Loucy (cell line): ENCODE measurements at regions not wholly inside any gene's neighbourhood (a gene's known extent, or its start where the extent isn't known, plus 50 kb on each side); places are given as distances from the start of the nearest gene placed in this dataset.

Source experiments
- H2AFZ ChIP-seq: fragments of 200-600 bp; sonication (generic); 2 replicates; pipeline ENCODE4 v1.6.0; 2016; ENCODE audit warnings: antibody characterized with exemption, mild to moderate bottlenecking, low read length, moderate library complexity
- H3F3A ChIP-seq: fragments of 200-600 bp; 2 replicates; pipeline ENCODE4 v1.6.0; 2016; ENCODE audit warnings: antibody characterized with exemption, low read depth, mild to moderate bottlenecking
- H3K27me3 ChIP-seq: fragments of 200-600 bp; sonication (generic); 2 replicates; pipeline ENCODE4 v1.6.1; 2014; ENCODE audit warnings: low read length, mild to moderate bottlenecking; ENCODE audit not compliant: insufficient read depth, poor library complexity, severe bottlenecking
- H3K36me3 ChIP-seq: fragments of 200-600 bp; sonication (generic); 2 replicates; pipeline ENCODE4 v1.6.1; 2016; ENCODE audit warnings: low read length; ENCODE audit not compliant: insufficient read depth
- H3K4me1 ChIP-seq: fragments of 200-600 bp; sonication (generic); 2 replicates; pipeline ENCODE4 v1.5.1; 2014; ENCODE audit warnings: low read length, mild to moderate bottlenecking; ENCODE audit not compliant: insufficient read depth, poor library complexity, severe bottlenecking
- H3K4me2 ChIP-seq: fragments of 200-600 bp; sonication (generic); 2 replicates; pipeline ENCODE4 v1.6.0; 2014; ENCODE audit warnings: antibody characterized with exemption, low read length, low read depth, mild to moderate bottlenecking; ENCODE audit not compliant: poor library complexity, severe bottlenecking
- H3K4me3 ChIP-seq: fragments of 200-600 bp; sonication (generic); 2 replicates; pipeline ENCODE4 v1.5.1; 2014; ENCODE audit warnings: low read length, mild to moderate bottlenecking, mixed read lengths; ENCODE audit not compliant: poor library complexity, severe bottlenecking
- H3K79me2 ChIP-seq: fragments of 200-600 bp; sonication (generic); 2 replicates; pipeline ENCODE4 v1.6.1; 2014; ENCODE audit warnings: low read length; ENCODE audit not compliant: insufficient read depth
- H3K9ac ChIP-seq: fragments of 200-600 bp; sonication (generic); 2 replicates; pipeline ENCODE4 v1.6.0; 2014; ENCODE audit warnings: mild to moderate bottlenecking, low read depth, low read length, moderate library complexity; ENCODE audit not compliant: poor library complexity, severe bottlenecking
- H3K9me2 ChIP-seq: fragments of 200-600 bp; sonication (generic); replicated peaks from 2 replicates; pipeline ENCODE4 v1.6.1; 2016; ENCODE audit warnings: low read depth, low read length, mixed read lengths
- H3K9me3 ChIP-seq: fragments of 200-600 bp; sonication (generic); 2 replicates; pipeline ENCODE4 v1.6.1; 2014; ENCODE audit warnings: mild to moderate bottlenecking, antibody characterized with exemption, low read length, low read depth; ENCODE audit not compliant: insufficient read depth
- H4K20me1 ChIP-seq: fragments of 200-600 bp; sonication (generic); 2 replicates; pipeline ENCODE4 v1.6.0; 2014; ENCODE audit warnings: antibody characterized with exemption, low read length, mild to moderate bottlenecking; ENCODE audit not compliant: insufficient read depth, poor library complexity, severe bottlenecking
- CTCF ChIP-seq: fragments of 200-600 bp; sonication (generic); conservative IDR thresholded peaks from 2 replicates; pipeline ENCODE4 v1.5.1; 2014; ENCODE audit warnings: mild to moderate bottlenecking, antibody characterized with exemption, low read length
- EZH2phosphoT487 ChIP-seq: fragments of 200-600 bp; IDR thresholded peaks from 2 replicates; pipeline ENCODE4 v1.6.1; 2018; ENCODE audit warnings: antibody characterized with exemption, mild to moderate bottlenecking, moderate library complexity, borderline replicate concordance

GRCh38 chr6:14995966-14996602 is 249.8 kb upstream of the JARID2 start:
- H3K9me2 ChIP-seq = no peaks in the 10 kb centered on the region
- H3K4me3 ChIP-seq = no peak overlapping the region
- no peak overlapping the region for H3K9ac ChIP-seq
- no peak overlapping the region for H3K4me2 ChIP-seq
- no peaks in the 10 kb centered on the region for H3F3A ChIP-seq
- peaks cover 3% of the 10 kb centered on the region for H3K4me1 ChIP-seq
- no peaks in the 10 kb centered on the region for H3K36me3 ChIP-seq
- no peak for TF ChIP-seq EZH2phosphoT487
- no peak for TF ChIP-seq CTCF
- H3K9me3 ChIP-seq = no peaks in the 10 kb centered on the region
- H3K27me3 ChIP-seq = no peaks in the 10 kb centered on the region
- H2AFZ ChIP-seq = no peak overlapping the region
- no peaks in the 10 kb centered on the region for H4K20me1 ChIP-seq
- no peaks in the 10 kb centered on the region for H3K79me2 ChIP-seq

- Histone ChIP-seq H3K9ac (no peak overlapping the region), H2AFZ (no peak overlapping the region), H3K4me3 (no peak overlapping the region), H3F3A (no peaks in the 10 kb centered on the region), H3K36me3 (no peaks in the 10 kb centered on the region), H3K9me3 (no peaks in the 10 kb centered on the region), H3K27me3 (no peaks in the 10 kb centered on the region), H4K20me1 (no peaks in the 10 kb centered on the region), H3K4me1 (peaks cover 3% of the 10 kb centered on the region), H3K4me2 (no peak overlapping the region), H3K79me2 (no peaks in the 10 kb centered on the region), H3K9me2 (no peaks in the 10 kb centered on the region)
- no peak for TF ChIP-seq CTCF
- no peak for TF ChIP-seq EZH2phosphoT487
These were observed 249.0 kb upstream of the JARID2 start for GRCh38 chr6:14996892-14997291.

- no peak overlapping the region for H2AFZ ChIP-seq
- H3K27me3 ChIP-seq = no peaks in the 10 kb centered on the region
- no peaks in the 10 kb centered on the region for H3F3A ChIP-seq
- no peaks in the 10 kb centered on the region for H3K36me3 ChIP-seq
- H3K4me1 ChIP-seq = peaks cover 3% of the 10 kb centered on the region
- TF ChIP-seq CTCF (no peak), EZH2phosphoT487 (no peak)
- no peaks in the 10 kb centered on the region for H3K9me2 ChIP-seq
- no peak overlapping the region for H3K4me2 ChIP-seq
- no peaks in the 10 kb centered on the region for H4K20me1 ChIP-seq
- no peaks in the 10 kb centered on the region for H3K9me3 ChIP-seq
- H3K79me2 ChIP-seq = no peaks in the 10 kb centered on the region
- no peak overlapping the region for H3K4me3 ChIP-seq
- H3K9ac ChIP-seq = no peak overlapping the region
These were observed 248.4 kb upstream of the JARID2 start for GRCh38 chr6:14997507-14997906.
